ENCODE measurements at regions not wholly inside any gene's neighbourhood (a gene's known extent, or its start where the extent isn't known, plus 50 kb on each side); places are given as distances from the start of the nearest gene placed in this dataset.

GRCh38 chr14:82224610-82225009 is 691.0 kb upstream of the SEL1L start:
- intact Hi-C loops (cut with DNase I) = no loop called here
- WGBS, 2 donors = 59 to 60% methylated on average over 3 of the region's 3 CpGs

GRCh38 chr14:82230748-82231147 is 697.1 kb upstream of the SEL1L start:
- Histone ChIP-seq H3K36me3 (no peaks in the 10 kb centered on the region), H3K4me1 (no peaks in the 10 kb centered on the region), H3K27ac (no peak overlapping the region), H3K4me3 (no peak overlapping the region), H3K27me3 (no peaks in the 10 kb centered on the region), H3K9me3 (no peaks in the 10 kb centered on the region)
- WGBS, 2 donors = 22 to 39% methylated on average over 3 of the region's 3 CpGs
- TF ChIP-seq CTCF (IDR thresholded peaks at IDR 0.05) (no peak), EP300 (IDR thresholded peaks at IDR 0.05) (no peak), POLR2A (IDR thresholded peaks at IDR 0.05) (no peak), POLR2AphosphoS5 (IDR thresholded peaks at IDR 0.05) (no peak)
- DNase-seq = no peak
- intact Hi-C loops (cut with DNase I) = no loop called here

More at GRCh38 chr14:82224610-82225009, 691.0 kb upstream of the SEL1L start:
- no peaks in the 10 kb centered on the region for H3K36me3 ChIP-seq
- H3K27me3 ChIP-seq = no peaks in the 10 kb centered on the region
- H3K27ac ChIP-seq = no peak overlapping the region
- TF ChIP-seq POLR2A (IDR thresholded peaks at IDR 0.05) (no peak), POLR2AphosphoS5 (IDR thresholded peaks at IDR 0.05) (no peak), CTCF (IDR thresholded peaks at IDR 0.05) (no peak), EP300 (IDR thresholded peaks at IDR 0.05) (no peak)
- H3K4me3 ChIP-seq = no peak overlapping the region
- H3K4me1 ChIP-seq = no peaks in the 10 kb centered on the region
- no peak for DNase-seq
- H3K9me3 ChIP-seq = no peaks in the 10 kb centered on the region

- intact Hi-C loops (cut with DNase I) = no loop called here
- Histone ChIP-seq H3K36me3 (no peaks in the 10 kb centered on the region), H3K27ac (no peak overlapping the region), H3K4me3 (no peak overlapping the region), H3K9me3 (no peaks in the 10 kb centered on the region), H3K27me3 (no peaks in the 10 kb centered on the region), H3K4me1 (no peaks in the 10 kb centered on the region)
- no peak for DNase-seq
- TF ChIP-seq EP300 (IDR thresholded peaks at IDR 0.05) (no peak), POLR2A (IDR thresholded peaks at IDR 0.05) (no peak), POLR2AphosphoS5 (IDR thresholded peaks at IDR 0.05) (no peak), CTCF (IDR thresholded peaks at IDR 0.05) (no peak)
- WGBS, 2 donors = 68 to 73% methylated on average over 2 of the region's 2 CpGs
Measured at GRCh38 chr14:82238649-82239048, 705.0 kb upstream of the SEL1L start.

GRCh38 chr14:82239223-82239622 is 705.6 kb upstream of the SEL1L start:
- 74 to 82% methylated on average over 7 of the region's 7 CpGs for WGBS, 2 donors
- Histone ChIP-seq H3K4me3 (no peak overlapping the region), H3K4me1 (no peaks in the 10 kb centered on the region), H3K27me3 (no peaks in the 10 kb centered on the region), H3K36me3 (no peaks in the 10 kb centered on the region), H3K27ac (no peak overlapping the region), H3K9me3 (no peaks in the 10 kb centered on the region)
- intact Hi-C loops (cut with DNase I) = no loop called here
- no peak for TF ChIP-seq POLR2AphosphoS5 (IDR thresholded peaks at IDR 0.05)
- no peak for TF ChIP-seq CTCF (IDR thresholded peaks at IDR 0.05)
- TF ChIP-seq POLR2A (IDR thresholded peaks at IDR 0.05) = no peak
- TF ChIP-seq EP300 (IDR thresholded peaks at IDR 0.05) = no peak
- DNase-seq = no peak

GRCh38 chr14:82244791-82245190 is 711.1 kb upstream of the SEL1L start:
- no peaks in the 10 kb centered on the region for H3K9me3 ChIP-seq
- WGBS, 2 donors = 78 to 84% methylated on average over 4 of the region's 4 CpGs
- intact Hi-C loops (cut with DNase I) = no loop called here

More at GRCh38 chr14:82244791-82245190, 711.1 kb upstream of the SEL1L start:
- Histone ChIP-seq H3K4me1 (no peaks in the 10 kb centered on the region), H3K36me3 (no peaks in the 10 kb centered on the region), H3K27me3 (no peaks in the 10 kb centered on the region), H3K27ac (no peak overlapping the region), H3K4me3 (no peak overlapping the region)
- no peak for DNase-seq
- no peak for TF ChIP-seq EP300 (IDR thresholded peaks at IDR 0.05)
- TF ChIP-seq POLR2A (IDR thresholded peaks at IDR 0.05) = no peak
- TF ChIP-seq POLR2AphosphoS5 (IDR thresholded peaks at IDR 0.05) = no peak
- TF ChIP-seq CTCF (IDR thresholded peaks at IDR 0.05) = no peak

All from sigmoid colon (tissue), 6 donors.